GM20000 (cell line): ENCODE measurements at regions not wholly inside any gene's neighbourhood (a gene's known extent, or its start where the extent isn't known, plus 50 kb on each side); places are given as distances from the start of the nearest gene placed in this dataset.

ENCODE experiments used
- DNase-seq: peaks from one replicate; pipeline ENCODE4 v3.0.0; 2012; ENCODE audit warnings: low spot score
- TF ChIP-seq, protein P1 (sequence below): IDR thresholded peaks from 2 replicates; pipeline ENCODE4 v1.5.1; 2012; ENCODE audit warnings: mild to moderate bottlenecking, control low read depth; ENCODE audit errors: extremely low read depth, missing control alignments

DNA sequence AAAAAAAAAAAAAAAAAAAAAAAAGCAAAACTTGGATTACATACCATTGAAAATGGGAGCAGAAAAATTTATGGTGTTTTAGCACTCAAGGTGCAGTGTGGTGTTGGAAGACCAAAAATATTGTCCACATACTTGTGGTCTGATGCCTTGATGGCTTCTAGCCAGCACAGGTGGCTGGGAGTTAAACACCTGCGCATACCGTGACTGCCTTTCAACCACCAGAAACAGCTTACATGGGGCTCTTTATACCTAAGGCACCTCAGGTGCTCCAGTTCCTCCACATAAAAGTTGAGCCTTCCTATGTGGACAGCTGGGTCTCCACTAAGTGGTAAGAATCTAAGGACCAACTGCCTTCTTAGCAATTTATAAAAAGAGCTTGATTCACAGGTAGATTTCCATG is 802.6 kb upstream of the CELF4 start:
- TF ChIP-seq, protein P1, sequence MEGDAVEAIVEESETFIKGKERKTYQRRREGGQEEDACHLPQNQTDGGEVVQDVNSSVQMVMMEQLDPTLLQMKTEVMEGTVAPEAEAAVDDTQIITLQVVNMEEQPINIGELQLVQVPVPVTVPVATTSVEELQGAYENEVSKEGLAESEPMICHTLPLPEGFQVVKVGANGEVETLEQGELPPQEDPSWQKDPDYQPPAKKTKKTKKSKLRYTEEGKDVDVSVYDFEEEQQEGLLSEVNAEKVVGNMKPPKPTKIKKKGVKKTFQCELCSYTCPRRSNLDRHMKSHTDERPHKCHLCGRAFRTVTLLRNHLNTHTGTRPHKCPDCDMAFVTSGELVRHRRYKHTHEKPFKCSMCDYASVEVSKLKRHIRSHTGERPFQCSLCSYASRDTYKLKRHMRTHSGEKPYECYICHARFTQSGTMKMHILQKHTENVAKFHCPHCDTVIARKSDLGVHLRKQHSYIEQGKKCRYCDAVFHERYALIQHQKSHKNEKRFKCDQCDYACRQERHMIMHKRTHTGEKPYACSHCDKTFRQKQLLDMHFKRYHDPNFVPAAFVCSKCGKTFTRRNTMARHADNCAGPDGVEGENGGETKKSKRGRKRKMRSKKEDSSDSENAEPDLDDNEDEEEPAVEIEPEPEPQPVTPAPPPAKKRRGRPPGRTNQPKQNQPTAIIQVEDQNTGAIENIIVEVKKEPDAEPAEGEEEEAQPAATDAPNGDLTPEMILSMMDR, result no peak
- DNase-seq, result no peak

DNA sequence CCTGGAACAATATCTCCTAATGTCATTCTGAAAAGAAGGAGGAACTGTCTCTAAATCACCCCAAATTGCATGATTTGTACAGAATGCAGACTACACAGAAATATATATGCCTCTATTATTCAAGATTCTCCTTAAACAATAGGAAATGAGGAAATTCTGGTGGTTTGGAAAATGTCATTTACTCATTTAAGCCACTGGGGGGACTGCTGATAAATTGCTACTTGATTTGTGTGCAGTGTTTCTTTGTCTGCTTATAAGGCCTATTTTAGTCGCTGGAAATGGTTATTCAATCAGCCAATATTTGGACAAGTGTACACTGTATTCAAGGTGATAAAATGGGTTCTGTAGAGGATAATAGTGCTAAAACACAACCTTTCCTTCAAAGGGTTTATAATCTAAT is 801.9 kb upstream of the CELF4 start:
- TF ChIP-seq, protein P1, result no peak
- no peak for DNase-seq

DNA sequence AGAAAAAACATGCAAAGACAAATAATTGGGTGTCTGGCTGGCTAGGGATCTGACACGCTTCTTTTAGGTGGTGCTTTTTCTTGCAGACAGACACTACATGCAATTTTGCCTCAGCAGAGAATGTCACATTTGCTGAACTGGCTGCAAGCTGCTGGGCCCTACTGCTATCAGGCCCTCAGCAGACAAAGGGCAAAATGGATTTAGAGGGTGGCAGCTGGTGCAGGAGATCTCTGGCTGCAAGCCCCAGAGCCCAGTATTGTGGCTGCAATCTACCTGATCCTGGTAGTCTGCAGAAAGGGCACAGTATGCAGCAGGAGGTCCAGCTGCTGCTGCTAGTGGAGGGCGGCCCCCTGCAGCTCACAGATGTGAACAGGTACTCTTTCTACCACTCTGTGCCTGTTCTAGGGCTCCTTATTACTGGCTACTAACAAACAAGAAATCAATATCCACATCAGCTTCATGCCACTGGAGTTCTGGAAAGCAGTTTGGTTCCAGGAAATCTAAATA is 796.7 kb upstream of the CELF4 start:
- TF ChIP-seq, protein P1, result no peak
- DNase-seq, result no peak

DNA sequence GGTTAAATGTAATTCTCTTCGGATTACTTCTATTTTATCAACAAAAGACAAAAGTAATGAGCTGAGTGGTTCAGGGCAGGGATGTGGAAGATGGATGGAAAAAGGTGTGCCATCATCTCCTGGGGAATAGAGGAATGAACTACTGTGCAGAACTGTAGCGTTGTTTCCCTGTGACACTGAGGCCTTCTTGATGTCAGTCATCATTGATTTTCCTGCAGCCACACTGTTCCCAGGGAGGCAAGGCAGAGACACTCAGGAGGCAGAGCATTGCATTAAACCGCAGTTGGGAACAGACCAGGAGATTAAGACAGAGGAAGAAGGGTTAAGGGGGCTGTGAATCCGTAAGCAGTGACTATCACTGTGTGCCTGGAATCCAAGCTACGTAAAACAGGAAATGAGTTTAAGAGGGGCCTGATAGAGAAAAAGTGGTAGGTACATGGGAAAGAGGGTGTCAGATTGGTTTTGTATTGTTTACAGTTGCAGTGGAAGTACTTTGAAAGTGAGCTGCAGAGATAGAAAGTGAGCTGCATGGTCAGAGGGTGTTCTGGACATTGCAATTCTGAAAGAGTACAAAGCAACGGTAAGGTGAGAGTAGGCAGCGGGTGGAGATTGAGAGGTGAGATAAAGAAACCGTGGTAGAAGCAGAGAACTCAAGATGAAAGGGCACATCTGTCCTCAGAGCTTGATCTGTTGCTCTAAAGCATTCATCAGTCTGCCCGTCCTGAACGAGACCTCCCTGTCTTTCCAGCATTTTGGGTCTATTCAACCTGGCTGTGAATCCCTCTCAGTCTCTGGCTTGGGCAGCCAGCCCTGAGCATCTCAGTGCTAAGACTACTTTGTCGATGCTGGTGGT is 793.4 kb upstream of the CELF4 start:
- TF ChIP-seq, protein P1, result no peak
- DNase-seq, result no peak

DNA sequence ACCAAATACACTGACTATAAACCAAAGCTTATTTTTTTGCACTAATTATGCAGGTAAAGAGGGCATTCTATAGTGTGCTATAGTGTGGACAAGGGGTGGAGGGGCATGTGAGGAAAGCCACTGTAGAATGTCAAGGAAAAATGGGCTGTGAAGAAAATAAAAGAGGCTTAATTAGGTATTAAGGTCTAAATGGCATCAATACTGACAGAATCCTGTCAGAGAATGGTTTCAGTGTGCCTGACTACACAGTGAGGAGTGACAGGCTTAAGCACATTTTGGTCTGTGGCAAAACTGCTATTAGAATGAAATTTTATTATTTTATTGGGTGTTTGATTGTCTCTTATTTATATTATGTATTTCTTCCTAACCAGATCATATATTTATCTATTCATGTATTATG is 787.6 kb upstream of the CELF4 start:
- TF ChIP-seq, protein P1, result no peak
- DNase-seq, result no peak

DNA sequence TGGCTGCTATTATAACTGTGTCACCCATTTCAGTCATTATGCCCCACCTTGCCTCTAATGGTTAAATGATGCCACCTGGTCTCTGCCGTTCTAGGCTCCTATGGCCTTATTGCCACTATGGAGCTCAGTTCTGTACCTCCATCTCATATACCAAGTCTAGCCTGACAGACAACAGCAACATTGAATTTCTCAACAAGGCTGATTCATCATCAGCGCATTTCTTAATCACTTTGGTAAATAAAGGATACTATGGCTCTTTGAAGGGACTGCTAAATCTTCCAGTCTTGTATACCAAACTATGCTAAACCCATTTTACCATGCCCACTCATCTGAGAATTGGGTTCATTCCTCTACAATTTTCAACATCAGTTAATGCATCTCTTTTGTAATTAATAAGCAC is 784.5 kb upstream of the CELF4 start:
- TF ChIP-seq, protein P1, result no peak
- no peak for DNase-seq

DNA sequence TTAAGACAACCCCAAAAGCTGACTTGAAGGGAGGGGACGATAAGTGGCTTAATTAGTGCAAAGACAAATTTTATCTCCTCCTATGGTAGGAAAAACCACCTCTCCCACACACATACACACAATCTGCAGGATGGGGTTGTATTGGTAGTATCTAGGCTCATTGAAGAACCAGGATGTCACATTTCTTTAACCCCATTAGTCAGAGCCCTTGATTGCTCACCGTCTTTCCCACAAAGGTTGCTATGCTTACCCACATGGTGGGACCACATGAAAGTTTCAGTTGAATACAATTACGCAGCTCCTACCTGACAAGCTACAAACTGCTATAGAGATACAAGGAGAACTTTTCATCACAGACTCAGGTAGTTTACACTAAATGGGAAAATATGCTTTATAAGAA is 765.0 kb upstream of the CELF4 start:
- TF ChIP-seq, protein P1, result no peak
- no peak for DNase-seq
